CD4-positive, CD25-positive, alpha-beta regulatory T cell (primary cell): ENCODE measurements at regions not wholly inside any gene's neighbourhood (a gene's known extent, or its start where the extent isn't known, plus 50 kb on each side); places are given as distances from the start of the nearest gene placed in this dataset.

Experiments used
- ATAC-seq, 2 donors: fragments of 150-1000 bp; cut with Tn5 transposase; one replicate each; pipeline ENCODE4 v1.10.0; 2021; ENCODE audit warnings: low read depth in 2 of 2, moderate number of reproducible peaks in 2 of 2, moderate library complexity in 1 of 2
- DNase-seq, 3 donors: peaks; one replicate each; pipeline versions ENCODE4 v3.0.0 to v3.0.0-alpha.2; 2012 to 2022; ENCODE audit warnings: mixed read lengths in 1 of 3
- H3K27ac ChIP-seq: one replicate; pipeline ENCODE4 v1.7.0; 2013; ENCODE audit warnings: mild to moderate bottlenecking, low read length; ENCODE audit not compliant: insufficient read depth, poor library complexity, severe bottlenecking
- H3K27me3 ChIP-seq: one replicate; pipeline ENCODE4 v1.7.0; 2013; ENCODE audit warnings: low read length; ENCODE audit not compliant: control insufficient read depth, insufficient read depth
- H3K36me3 ChIP-seq: one replicate; pipeline ENCODE4 v1.7.0; 2013; ENCODE audit warnings: mild to moderate bottlenecking, low read length, moderate library complexity; ENCODE audit not compliant: control insufficient read depth, insufficient read depth
- H3K4me1 ChIP-seq: 2 replicates; pipeline ENCODE4 v1.7.0; 2013; ENCODE audit warnings: mild to moderate bottlenecking, low read length; ENCODE audit not compliant: insufficient read depth, control insufficient read depth, poor library complexity, severe bottlenecking
- H3K4me3 ChIP-seq: one replicate; pipeline ENCODE4 v1.7.0; 2013; ENCODE audit warnings: low read depth, mild to moderate bottlenecking, low read length, moderate library complexity
- H3K9me3 ChIP-seq, 2 experiments: 1 replicate in 1 of 2; 2 replicates in 1 of 2; pipeline ENCODE4 v1.7.0; 2013; ENCODE audit warnings: low read length in 2 of 2, mild to moderate bottlenecking in 1 of 2, moderate library complexity in 1 of 2; ENCODE audit not compliant: control insufficient read depth in 2 of 2
- H3K27ac Mint-ChIP-seq, 3 donors: one replicate each; pipeline ENCODE4 v1.8.0; 2020 to 2022; ENCODE audit warnings: mild to moderate bottlenecking in 3 of 3, mixed read lengths in 3 of 3, moderate library complexity in 2 of 3
- H3K27me3 Mint-ChIP-seq: one replicate; pipeline ENCODE4 v1.8.0; 2022; ENCODE audit warnings: mild to moderate bottlenecking, mixed read lengths
- H3K36me3 Mint-ChIP-seq: one replicate; pipeline ENCODE4 v1.8.0; 2020; ENCODE audit warnings: mixed read lengths
- H3K4me1 Mint-ChIP-seq, 4 donors: one replicate each; pipeline ENCODE4 v1.8.0; 2020 to 2022; ENCODE audit warnings: mixed read lengths in 4 of 4, mild to moderate bottlenecking in 1 of 4
- H3K4me3 Mint-ChIP-seq, 4 donors: one replicate each; pipeline ENCODE4 v1.8.0; 2020 to 2022; ENCODE audit warnings: mild to moderate bottlenecking in 4 of 4, mixed read lengths in 4 of 4, moderate library complexity in 3 of 4
- H3K9me3 Mint-ChIP-seq, 7 donors: one replicate each; pipeline ENCODE4 v1.8.0; 2020 to 2022; ENCODE audit warnings: mixed read lengths in 7 of 7, mild to moderate bottlenecking in 3 of 7, moderate library complexity in 2 of 7

- H3K9me3 Mint-ChIP-seq: peaks cover 0 to 11% (median 2%) of the 10 kb centered on the region in 7 donors
- no peaks in the 10 kb centered on the region for H3K4me1 Mint-ChIP-seq
- H3K36me3 ChIP-seq: no peaks in the 10 kb centered on the region
- H3K36me3 Mint-ChIP-seq: no peaks in the 10 kb centered on the region
- no peak overlapping the region for H3K4me3 ChIP-seq
- no peak overlapping the region for H3K27ac ChIP-seq
- peak overlapping the region in 1 of 4 donors; percentile 65 for H3K4me3 Mint-ChIP-seq
- H3K27me3 ChIP-seq: no peaks in the 10 kb centered on the region
- peaks cover 6% of the 10 kb centered on the region for H3K27me3 Mint-ChIP-seq
- DNase-seq (no peak), ATAC-seq (no peak)
- H3K9me3 ChIP-seq: no peaks in the 10 kb centered on the region
- no peak overlapping the region for H3K27ac Mint-ChIP-seq
- no peaks in the 10 kb centered on the region for H3K4me1 ChIP-seq
Observed at GRCh38 chr1:48115835-48116234, 106.7 kb upstream of the SLC5A9 start.

- Mint-ChIP-seq H3K4me1 (no peaks in the 10 kb centered on the region), H3K4me3 (no peak overlapping the region), H3K27ac (no peak overlapping the region), H3K36me3 (no peaks in the 10 kb centered on the region), H3K27me3 (peaks cover 6% of the 10 kb centered on the region), H3K9me3 (peaks cover 0 to 11% (median 2%) of the 10 kb centered on the region in 7 donors)
- H3K9me3 ChIP-seq: no peaks in the 10 kb centered on the region
- no peaks in the 10 kb centered on the region for H3K36me3 ChIP-seq
- no peak overlapping the region for H3K27ac ChIP-seq
- H3K27me3 ChIP-seq: no peaks in the 10 kb centered on the region
- no peaks in the 10 kb centered on the region for H3K4me1 ChIP-seq
- no peak overlapping the region for H3K4me3 ChIP-seq
- no peak for DNase-seq
- ATAC-seq: no peak
Observed at GRCh38 chr1:48114596-48115382, 107.7 kb upstream of the SLC5A9 start.

GRCh38 chr1:48109390-48110013, 112.3 kb upstream of the TRABD2B start:
- H3K27me3 Mint-ChIP-seq: peaks cover 6% of the 10 kb centered on the region
- H3K4me3 Mint-ChIP-seq: no peak overlapping the region
- no peaks in the 10 kb centered on the region for H3K36me3 Mint-ChIP-seq
- Histone ChIP-seq H3K9me3 (no peaks in the 10 kb centered on the region), H3K36me3 (no peaks in the 10 kb centered on the region), H3K4me3 (no peak overlapping the region), H3K27me3 (no peaks in the 10 kb centered on the region), H3K27ac (no peak overlapping the region), H3K4me1 (no peaks in the 10 kb centered on the region)
- DNase-seq: peak in 2 of 3 donors; percentile 7 to 33
- no peak overlapping the region for H3K27ac Mint-ChIP-seq
- no peaks in the 10 kb centered on the region for H3K9me3 Mint-ChIP-seq
- peaks cover 0 to 2% (median 0%) of the 10 kb centered on the region in 4 donors for H3K4me1 Mint-ChIP-seq
- no peak for ATAC-seq

DNA sequence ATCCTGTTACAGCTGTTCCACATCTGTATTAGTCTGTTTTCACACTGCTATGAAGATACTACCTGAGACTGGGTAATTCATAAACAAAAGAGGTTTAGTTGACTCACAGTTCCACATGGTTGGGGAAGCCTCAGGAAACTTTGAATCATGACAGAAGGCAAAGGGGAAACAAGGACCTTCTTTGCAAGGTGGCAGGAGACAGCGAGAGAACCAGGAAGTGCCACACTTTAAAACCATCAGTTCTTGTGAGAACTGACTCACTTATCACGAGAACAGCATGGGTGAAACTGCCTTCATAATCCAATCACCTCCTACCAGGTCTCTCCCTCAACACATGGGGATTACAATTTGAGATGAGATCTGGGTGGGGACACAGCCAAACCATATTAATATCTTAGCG, 110.3 kb upstream of the TRABD2B start:
- Mint-ChIP-seq H3K36me3 (no peaks in the 10 kb centered on the region), H3K4me3 (no peak overlapping the region), H3K4me1 (peaks cover 0 to 2% (median 0%) of the 10 kb centered on the region in 4 donors), H3K27ac (peak overlapping the region in 1 of 3 donors; percentile 27), H3K27me3 (no peaks in the 10 kb centered on the region), H3K9me3 (no peaks in the 10 kb centered on the region)
- Histone ChIP-seq H3K4me1 (no peaks in the 10 kb centered on the region), H3K27me3 (no peaks in the 10 kb centered on the region), H3K9me3 (no peaks in the 10 kb centered on the region), H3K36me3 (no peaks in the 10 kb centered on the region), H3K4me3 (no peak overlapping the region), H3K27ac (no peak overlapping the region)
- no peak for ATAC-seq
- DNase-seq: no peak

DNA sequence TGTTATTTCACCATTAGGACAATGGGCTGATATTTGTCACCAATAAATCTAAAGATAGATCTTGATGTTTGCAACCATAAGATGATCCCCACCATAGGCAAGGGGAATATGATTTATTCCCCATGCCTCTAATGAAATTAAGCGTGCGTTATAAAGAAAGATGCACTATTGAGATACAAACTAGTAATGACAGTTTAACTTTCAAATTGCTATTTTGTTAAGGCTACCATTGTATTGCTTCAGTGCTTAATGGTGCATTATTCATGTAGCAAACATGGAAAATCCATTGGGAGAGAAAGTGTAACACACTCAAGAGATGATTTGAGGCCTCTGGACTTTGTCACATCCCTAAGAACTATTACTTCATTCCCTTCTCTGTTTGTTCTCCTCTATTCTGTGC, 108.9 kb upstream of the TRABD2B start:
- no peaks in the 10 kb centered on the region for H3K4me1 ChIP-seq
- H3K27me3 Mint-ChIP-seq: no peaks in the 10 kb centered on the region
- H3K27ac Mint-ChIP-seq: no peak overlapping the region
- H3K9me3 ChIP-seq: no peaks in the 10 kb centered on the region
- no peaks in the 10 kb centered on the region for H3K9me3 Mint-ChIP-seq
- peaks cover 0 to 2% (median 0%) of the 10 kb centered on the region in 4 donors for H3K4me1 Mint-ChIP-seq
- H3K36me3 Mint-ChIP-seq: no peaks in the 10 kb centered on the region
- no peaks in the 10 kb centered on the region for H3K36me3 ChIP-seq
- H3K4me3 ChIP-seq: no peak overlapping the region
- ATAC-seq (no peak), DNase-seq (no peak)
- H3K27ac ChIP-seq: no peak overlapping the region
- H3K27me3 ChIP-seq: no peaks in the 10 kb centered on the region
- H3K4me3 Mint-ChIP-seq: no peak overlapping the region

DNA sequence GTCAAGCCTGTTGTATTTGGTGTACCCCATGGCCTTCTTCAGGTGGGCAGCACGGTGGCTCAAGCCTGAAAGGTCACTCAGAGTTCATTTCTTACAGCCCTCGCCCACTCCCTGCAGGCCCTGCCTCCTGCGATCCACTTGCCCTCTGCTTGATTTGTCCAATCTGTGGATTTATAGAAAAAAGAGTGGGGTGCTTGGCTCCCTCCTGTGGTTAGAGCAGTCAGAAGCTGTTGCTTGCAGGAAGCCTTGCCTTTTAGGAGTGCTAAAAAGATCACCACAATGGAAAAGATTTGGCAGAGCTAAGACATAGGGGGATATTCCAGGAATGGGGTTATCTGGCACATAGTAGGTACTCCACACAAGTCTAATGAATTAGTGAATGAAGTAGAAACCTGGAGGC, 108.0 kb upstream of the TRABD2B start:
- Histone ChIP-seq H3K9me3 (no peaks in the 10 kb centered on the region), H3K27ac (no peak overlapping the region), H3K4me1 (no peaks in the 10 kb centered on the region), H3K27me3 (no peaks in the 10 kb centered on the region), H3K36me3 (no peaks in the 10 kb centered on the region), H3K4me3 (no peak overlapping the region)
- Mint-ChIP-seq H3K27ac (no peak overlapping the region), H3K27me3 (peaks cover 2% of the 10 kb centered on the region), H3K4me3 (no peak overlapping the region), H3K9me3 (no peaks in the 10 kb centered on the region), H3K4me1 (peaks cover 0 to 2% (median 0%) of the 10 kb centered on the region in 4 donors), H3K36me3 (no peaks in the 10 kb centered on the region)
- no peak for DNase-seq
- no peak for ATAC-seq

GRCh38 chr1:48103495-48103894, 106.3 kb upstream of the TRABD2B start:
- Histone ChIP-seq H3K27ac (no peak overlapping the region), H3K4me1 (no peaks in the 10 kb centered on the region), H3K36me3 (no peaks in the 10 kb centered on the region), H3K4me3 (no peak overlapping the region), H3K27me3 (peaks cover 1% of the 10 kb centered on the region), H3K9me3 (no peaks in the 10 kb centered on the region)
- Mint-ChIP-seq H3K9me3 (no peaks in the 10 kb centered on the region), H3K36me3 (no peaks in the 10 kb centered on the region), H3K4me1 (no peaks in the 10 kb centered on the region), H3K27me3 (peaks cover 10% of the 10 kb centered on the region), H3K27ac (no peak overlapping the region), H3K4me3 (no peak overlapping the region)
- ATAC-seq: no peak
- DNase-seq: no peak

DNA sequence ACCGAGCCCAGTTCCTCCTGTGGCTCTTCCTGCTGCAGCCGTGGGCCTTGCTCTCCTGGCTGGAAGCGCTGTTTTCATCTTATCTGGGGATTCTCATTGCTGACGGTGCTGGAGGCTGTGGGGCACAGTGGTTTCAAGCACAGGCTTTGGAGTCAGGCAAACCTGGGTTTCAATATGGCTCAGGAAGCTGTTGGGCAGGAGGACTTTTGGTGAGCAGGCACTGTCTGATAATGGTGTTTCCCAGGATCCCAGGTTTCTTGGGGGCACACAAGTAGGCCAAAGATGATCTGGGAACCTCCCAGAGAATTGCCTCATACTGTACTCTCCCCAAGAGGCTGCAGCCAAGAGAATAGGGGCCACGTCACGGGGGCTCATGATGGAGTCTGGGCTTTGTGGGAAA, 105.6 kb upstream of the TRABD2B start:
- Histone ChIP-seq H3K27ac (no peak overlapping the region), H3K4me1 (no peaks in the 10 kb centered on the region), H3K9me3 (no peaks in the 10 kb centered on the region), H3K36me3 (no peaks in the 10 kb centered on the region), H3K4me3 (no peak overlapping the region), H3K27me3 (peaks cover 1% of the 10 kb centered on the region)
- H3K36me3 Mint-ChIP-seq: no peaks in the 10 kb centered on the region
- no peaks in the 10 kb centered on the region for H3K4me1 Mint-ChIP-seq
- no peak overlapping the region for H3K4me3 Mint-ChIP-seq
- no peak overlapping the region for H3K27ac Mint-ChIP-seq
- peaks cover 13% of the 10 kb centered on the region for H3K27me3 Mint-ChIP-seq
- DNase-seq (no peak), ATAC-seq (no peak)
- H3K9me3 Mint-ChIP-seq: no peaks in the 10 kb centered on the region
